ENCODE measurements at regions not wholly inside any gene's neighbourhood (a gene's known extent, or its start where the extent isn't known, plus 50 kb on each side); places are given as distances from the start of the nearest gene placed in this dataset.

DNA sequence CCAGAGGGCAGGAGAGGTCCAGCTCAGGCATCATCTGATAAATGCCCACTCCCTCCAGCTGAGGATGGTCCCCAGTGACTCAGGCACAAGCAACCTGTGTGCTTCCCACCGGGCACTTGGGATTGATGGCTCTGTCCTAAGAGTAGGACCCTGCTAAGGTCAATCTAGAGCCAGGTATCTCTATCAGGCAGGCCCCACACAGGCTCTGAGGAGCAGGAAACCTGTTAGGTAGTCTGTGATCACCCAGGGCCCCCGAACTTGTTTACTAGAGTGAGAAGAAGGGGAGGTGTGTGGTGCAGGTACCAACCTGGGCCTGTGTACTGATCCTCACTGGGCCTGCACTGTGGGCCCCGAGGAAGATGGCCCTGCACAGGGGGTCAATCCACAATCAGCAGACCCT is 119.6 kb upstream of the FSTL4 start:
- TF ChIP-seq, protein P1, sequence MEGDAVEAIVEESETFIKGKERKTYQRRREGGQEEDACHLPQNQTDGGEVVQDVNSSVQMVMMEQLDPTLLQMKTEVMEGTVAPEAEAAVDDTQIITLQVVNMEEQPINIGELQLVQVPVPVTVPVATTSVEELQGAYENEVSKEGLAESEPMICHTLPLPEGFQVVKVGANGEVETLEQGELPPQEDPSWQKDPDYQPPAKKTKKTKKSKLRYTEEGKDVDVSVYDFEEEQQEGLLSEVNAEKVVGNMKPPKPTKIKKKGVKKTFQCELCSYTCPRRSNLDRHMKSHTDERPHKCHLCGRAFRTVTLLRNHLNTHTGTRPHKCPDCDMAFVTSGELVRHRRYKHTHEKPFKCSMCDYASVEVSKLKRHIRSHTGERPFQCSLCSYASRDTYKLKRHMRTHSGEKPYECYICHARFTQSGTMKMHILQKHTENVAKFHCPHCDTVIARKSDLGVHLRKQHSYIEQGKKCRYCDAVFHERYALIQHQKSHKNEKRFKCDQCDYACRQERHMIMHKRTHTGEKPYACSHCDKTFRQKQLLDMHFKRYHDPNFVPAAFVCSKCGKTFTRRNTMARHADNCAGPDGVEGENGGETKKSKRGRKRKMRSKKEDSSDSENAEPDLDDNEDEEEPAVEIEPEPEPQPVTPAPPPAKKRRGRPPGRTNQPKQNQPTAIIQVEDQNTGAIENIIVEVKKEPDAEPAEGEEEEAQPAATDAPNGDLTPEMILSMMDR (conservative IDR thresholded peaks at IDR 0.05; ENCODE audit: low read depth, low read length) = no peak
- H3K4me3 ChIP-seq (ENCODE audit: low read depth, low read length) = no peak overlapping the region
- DNase-seq (ENCODE audit: low read depth) = no peak

DNA sequence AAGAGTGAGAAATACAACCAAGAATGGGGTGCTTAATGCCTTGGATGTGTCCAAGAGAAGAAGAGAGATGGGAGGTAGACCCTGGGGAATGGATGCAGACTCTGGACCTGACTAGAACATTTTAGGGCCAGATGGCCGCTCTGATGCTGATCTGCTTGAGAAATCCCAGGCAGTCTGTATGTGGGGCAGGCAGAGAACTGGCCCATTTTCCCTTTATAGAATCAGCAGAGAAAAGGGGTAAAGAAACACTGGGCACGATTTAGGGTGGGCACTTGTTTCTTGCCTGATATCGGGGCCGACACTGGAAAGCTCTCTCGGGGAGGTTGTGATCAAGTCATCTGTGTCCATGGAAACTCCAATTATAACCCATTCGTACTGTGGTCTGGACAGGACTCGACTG is 118.5 kb upstream of the FSTL4 start:
- no peak overlapping the region for H3K4me3 ChIP-seq (ENCODE audit: low read depth, low read length)
- no peak for DNase-seq (ENCODE audit: low read depth)
- TF ChIP-seq, protein P1 (conservative IDR thresholded peaks at IDR 0.05; ENCODE audit: low read depth, low read length) = no peak

DNA sequence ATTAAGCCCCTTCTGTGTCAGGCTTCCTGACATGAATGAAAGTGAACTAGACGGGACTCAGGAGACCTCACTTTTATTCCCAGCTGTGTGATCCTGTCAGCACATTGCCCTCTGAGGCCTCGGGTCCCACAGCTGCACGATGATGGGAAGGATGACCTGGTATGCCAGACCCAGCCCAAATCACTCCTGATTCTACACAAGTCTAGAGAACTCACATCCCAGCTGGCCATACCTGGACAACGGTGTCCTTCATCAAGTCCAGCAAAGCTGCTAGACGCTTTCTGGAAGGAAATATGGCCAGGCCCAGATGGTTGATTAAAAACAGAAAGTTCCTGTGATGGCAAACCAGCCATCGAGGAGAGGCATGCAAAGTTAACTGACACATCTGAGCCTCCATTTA is 118.0 kb upstream of the FSTL4 start:
- H3K4me3 ChIP-seq (ENCODE audit: low read depth, low read length) = no peak overlapping the region
- TF ChIP-seq, protein P1 (conservative IDR thresholded peaks at IDR 0.05; ENCODE audit: low read depth, low read length) = no peak
- DNase-seq (ENCODE audit: low read depth) = no peak

DNA sequence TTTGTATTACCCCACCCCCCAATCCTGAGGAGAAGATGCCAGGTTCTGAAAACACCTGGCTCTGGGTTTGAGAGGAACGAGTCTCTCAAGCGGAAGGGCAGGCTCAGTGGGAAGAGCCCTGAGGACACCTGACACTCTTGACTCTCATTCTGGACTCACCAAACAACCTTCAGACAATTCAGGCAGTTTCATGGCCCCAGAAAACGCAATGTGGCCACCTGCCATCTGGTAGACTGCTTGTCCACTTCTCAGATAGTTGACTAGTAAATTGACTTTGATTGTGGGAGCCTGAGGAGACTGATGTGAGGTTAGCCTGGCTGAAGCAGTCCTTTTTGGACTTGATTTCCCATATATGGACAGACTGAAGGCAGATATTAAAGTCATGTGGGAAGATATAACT is 117.5 kb upstream of the FSTL4 start:
- H3K4me3 ChIP-seq (ENCODE audit: low read depth, low read length) = no peak overlapping the region
- TF ChIP-seq, protein P1 (conservative IDR thresholded peaks at IDR 0.05; ENCODE audit: low read depth, low read length) = no peak
- no peak for DNase-seq (ENCODE audit: low read depth)

DNA sequence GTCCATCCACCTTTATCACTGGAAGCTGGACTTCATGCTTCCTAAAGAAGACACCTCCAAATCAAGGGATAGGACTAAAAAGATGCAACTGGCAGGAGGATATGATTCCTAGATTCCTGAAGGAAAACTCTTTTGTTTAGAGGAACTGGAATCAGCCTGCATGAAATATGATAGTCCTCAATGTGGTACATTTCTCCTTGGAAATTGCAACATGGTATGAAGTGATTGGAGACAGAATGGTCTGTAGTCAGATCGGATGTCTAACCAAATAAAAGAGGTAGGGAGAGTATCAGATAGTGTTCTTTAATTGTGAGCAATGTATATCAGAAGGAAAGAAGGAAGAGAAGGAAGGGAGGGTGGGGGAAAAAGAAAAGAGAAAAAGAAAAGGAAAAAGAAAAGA is 116.1 kb upstream of the FSTL4 start:
- TF ChIP-seq, protein P1 (conservative IDR thresholded peaks at IDR 0.05; ENCODE audit: low read depth, low read length) = no peak
- no peak for DNase-seq (ENCODE audit: low read depth)
- no peak overlapping the region for H3K4me3 ChIP-seq (ENCODE audit: low read depth, low read length)

- no peak for DNase-seq (ENCODE audit: low read depth)
- TF ChIP-seq, protein P1 (conservative IDR thresholded peaks at IDR 0.05; ENCODE audit: low read depth, low read length) = no peak
- no peak overlapping the region for H3K4me3 ChIP-seq (ENCODE audit: low read depth, low read length)
Observed at GRCh38 chr5:133727636-133728035, 115.3 kb upstream of the FSTL4 start.

DNA sequence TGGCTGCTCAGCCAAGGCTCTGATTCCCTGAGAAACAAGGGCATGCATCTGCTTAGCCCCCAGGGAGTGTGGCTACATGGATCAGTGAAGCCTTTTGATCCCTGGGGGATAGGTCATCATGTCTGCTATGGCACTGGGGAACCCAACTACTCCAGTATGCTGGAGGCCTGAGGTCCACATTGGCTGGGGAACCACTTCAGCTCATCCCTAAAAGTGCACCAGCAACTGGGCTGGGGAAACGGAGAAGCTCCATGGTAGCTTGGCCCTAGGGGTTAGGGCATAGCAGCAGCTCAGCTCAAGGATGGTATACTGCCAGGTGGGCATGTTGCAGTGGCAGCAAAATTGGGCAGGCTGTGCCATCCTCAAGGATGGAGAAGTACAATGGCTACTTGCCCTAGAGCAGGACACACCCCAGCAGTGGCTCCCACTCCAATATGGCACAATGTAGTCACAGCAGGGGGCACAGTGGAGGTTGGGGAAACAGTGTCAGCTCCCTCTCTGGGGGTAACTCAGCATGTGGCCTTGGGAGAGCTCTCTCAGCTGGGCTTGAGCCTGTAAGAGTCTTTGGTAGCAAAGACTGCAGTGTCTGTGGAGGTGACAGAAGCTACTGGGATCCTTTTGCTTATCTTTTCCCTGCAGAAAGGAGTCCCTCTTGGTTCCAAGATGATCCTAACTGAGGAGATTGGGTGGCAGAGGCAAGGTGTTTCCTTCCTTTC is 111.5 kb upstream of the FSTL4 start:
- no peak overlapping the region for H3K4me3 ChIP-seq (ENCODE audit: low read depth, low read length)
- no peak for DNase-seq (ENCODE audit: low read depth)
- TF ChIP-seq, protein P1 (conservative IDR thresholded peaks at IDR 0.05; ENCODE audit: low read depth, low read length) = no peak
